GM12872 (cell line): ENCODE measurements at regions not wholly inside any gene's neighbourhood (a gene's known extent, or its start where the extent isn't known, plus 50 kb on each side); places are given as distances from the start of the nearest gene placed in this dataset.

Experiments used
- TF ChIP-seq, protein P1 (sequence below): IDR thresholded peaks from 3 replicates; pipeline ENCODE4 v1.5.1; 2011; ENCODE audit warnings: low read depth, mild to moderate bottlenecking, low read length, moderate library complexity; ENCODE audit not compliant: insufficient read depth

DNA sequence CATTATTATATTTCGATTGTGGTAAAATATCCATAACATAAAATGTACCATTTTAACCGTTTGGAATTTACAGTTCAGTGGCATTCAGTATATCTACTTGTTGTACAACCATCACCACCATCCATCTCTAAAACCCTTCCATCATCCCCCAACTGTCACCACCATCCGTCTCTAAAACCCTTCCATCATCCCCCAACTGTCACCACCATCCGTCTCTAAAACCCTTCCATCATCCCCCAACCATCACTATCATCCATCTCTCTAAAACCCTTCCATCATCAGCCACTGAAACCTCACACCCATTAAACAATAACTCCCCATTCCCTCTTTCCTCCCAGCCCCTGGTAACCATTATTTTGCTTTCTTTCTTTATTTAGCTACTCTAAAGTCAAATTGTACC, 144.2 kb upstream of the EEA1 start:
- TF ChIP-seq, protein P1, sequence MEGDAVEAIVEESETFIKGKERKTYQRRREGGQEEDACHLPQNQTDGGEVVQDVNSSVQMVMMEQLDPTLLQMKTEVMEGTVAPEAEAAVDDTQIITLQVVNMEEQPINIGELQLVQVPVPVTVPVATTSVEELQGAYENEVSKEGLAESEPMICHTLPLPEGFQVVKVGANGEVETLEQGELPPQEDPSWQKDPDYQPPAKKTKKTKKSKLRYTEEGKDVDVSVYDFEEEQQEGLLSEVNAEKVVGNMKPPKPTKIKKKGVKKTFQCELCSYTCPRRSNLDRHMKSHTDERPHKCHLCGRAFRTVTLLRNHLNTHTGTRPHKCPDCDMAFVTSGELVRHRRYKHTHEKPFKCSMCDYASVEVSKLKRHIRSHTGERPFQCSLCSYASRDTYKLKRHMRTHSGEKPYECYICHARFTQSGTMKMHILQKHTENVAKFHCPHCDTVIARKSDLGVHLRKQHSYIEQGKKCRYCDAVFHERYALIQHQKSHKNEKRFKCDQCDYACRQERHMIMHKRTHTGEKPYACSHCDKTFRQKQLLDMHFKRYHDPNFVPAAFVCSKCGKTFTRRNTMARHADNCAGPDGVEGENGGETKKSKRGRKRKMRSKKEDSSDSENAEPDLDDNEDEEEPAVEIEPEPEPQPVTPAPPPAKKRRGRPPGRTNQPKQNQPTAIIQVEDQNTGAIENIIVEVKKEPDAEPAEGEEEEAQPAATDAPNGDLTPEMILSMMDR, result no peak

DNA sequence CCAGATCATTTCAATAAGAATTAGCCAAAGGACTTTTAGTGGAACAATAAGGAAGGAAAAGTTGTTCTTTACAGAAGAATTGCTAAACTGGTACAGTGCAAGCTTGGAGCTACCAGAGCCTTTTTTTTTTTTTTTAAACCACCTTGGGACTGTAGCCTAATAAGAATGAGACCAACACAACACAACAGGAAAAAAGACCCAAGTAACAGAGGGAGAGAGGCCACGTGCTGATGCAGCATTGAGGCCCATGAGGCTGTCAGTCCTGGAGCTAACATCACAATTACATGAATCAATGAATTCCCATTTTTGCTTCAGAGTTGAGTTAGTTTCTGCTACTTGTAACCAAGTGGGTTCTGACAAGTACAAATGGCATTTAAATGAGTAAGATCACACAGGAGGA, 149.0 kb upstream of the EEA1 start:
- TF ChIP-seq, protein P1, result no peak

DNA sequence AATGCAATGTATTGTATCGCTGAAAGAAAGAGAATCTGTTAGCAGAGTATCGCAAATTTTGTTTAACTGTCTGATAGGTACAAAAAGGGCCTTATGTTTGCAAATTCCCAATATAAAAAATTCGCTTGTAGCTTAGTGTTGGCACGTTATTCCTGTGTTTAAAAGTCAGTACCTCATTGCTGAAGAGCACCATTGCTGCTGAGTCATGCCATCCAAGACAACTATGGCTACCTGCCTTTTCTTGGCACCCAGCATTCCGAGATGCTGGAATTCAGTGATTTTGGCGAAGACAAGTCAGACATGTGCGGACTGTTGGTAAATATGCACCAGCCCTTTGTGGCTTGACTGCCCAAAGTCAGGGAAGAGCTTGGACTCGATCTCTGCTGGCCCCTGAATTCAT, 149.5 kb upstream of the EEA1 start:
- TF ChIP-seq, protein P1, result no peak

DNA sequence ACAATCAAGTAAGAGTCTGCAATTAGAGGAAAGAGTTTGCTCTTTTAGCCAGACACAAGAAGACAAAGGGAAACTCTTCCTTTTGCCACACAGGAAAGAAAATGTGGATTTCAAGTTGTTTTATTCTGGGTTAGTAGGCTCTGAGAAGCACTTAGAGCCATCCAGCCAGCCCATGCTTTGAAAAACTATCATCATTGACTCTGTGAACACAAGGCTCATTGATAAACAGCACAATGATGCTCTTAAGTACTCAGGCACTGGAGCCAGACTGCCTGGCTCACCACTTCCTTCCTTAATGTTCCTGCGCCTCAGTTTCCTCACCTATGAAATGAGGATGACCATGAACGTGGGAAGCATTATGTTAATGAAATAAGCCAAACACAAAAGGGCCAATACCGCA, 150.2 kb upstream of the EEA1 start:
- TF ChIP-seq, protein P1, result no peak

DNA sequence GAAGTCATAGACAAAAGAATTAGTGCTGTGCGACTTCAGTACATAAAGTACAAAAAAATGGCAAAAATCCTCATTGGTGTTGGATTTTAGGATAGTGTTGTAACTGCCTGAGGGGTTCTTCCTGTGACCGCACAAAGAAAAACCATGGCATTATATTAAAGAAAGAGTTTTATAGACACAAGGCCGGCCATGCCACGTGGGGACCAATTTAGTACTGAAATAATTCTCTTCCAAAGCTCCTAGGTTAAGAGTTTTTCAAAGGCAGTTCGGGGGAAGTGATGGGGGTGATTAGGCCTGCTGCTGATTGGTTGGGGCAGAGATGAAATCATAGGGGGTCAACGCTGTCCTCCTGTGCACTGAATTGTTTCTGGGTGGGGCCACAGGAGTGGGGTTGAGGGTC, 150.9 kb upstream of the EEA1 start:
- TF ChIP-seq, protein P1, result no peak

DNA sequence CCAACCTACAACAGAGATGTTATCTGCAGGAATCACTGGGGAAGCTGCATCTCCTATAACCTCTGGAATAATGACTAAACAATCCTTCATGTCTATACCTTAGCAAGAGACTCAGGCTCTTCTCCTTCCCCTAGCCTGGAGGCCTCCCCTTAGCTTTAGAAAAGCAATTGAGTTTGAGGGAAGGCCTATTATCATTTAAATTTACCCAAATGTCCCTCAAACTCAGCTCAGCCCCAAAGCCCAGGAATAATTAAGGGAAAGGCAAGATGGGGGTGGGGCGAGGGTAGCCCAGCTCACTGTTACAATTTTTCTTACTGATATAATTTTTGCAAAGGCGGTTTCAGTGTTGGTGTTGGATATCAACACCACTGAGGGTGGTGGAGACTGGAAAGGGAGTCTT, 151.4 kb upstream of the EEA1 start:
- TF ChIP-seq, protein P1, result no peak

DNA sequence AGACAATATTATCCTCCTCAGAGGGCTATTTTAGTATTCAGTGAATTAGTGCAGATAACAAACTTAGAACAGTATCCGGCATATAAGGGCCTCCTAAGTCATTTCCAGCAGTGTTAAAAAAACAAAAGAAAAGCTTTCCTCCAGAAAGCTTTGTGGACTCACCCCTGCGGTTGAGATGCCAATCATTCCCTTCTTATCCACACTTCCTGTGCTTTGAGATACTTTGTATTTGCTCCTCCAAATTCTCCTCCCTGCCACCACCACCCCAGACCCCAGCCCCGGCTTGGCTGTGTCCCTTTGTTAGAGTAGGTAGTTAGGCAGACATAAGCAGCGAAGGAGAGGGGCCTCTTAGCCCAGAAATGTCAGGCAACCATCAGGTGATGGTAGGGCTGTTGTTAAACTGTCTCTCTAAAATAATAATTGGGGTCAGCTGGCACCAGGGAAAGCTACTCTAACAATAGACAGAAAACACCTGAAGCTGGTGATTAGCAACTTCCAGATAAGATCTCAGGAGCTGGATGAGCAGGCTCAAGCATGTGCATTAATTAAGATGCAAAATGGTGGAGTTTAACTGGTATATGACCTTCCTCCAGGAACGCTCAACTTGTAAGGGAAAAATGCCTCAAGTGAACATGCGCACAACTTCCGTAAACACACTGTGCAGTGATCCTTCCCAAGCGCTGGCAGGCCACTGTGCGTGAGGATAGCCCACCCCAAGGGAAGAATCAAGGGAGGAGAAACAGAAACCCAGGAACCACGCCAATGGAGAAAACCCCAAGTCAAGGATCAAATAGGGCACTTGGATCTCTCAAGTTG, 152.1 kb upstream of the EEA1 start:
- TF ChIP-seq, protein P1, result no peak
